Left ventricle myocardium superior (tissue), 1 donor: ENCODE measurements at regions not wholly inside any gene's neighbourhood (a gene's known extent, or its start where the extent isn't known, plus 50 kb on each side); places are given as distances from the start of the nearest gene placed in this dataset.

Experiments used
- ATAC-seq: fragments of 200-7000 bp; cut with Tn5 transposase; one replicate; pipeline ENCODE4 v1.9.1; 2020; ENCODE audit warnings: mild to moderate bottlenecking, moderate library complexity
- DNase-seq: peaks from one replicate; pipeline ENCODE4 v3.0.0-alpha.2; 2020
- intact Hi-C: fragments of 100-400 bp; cut with micrococcal nuclease; formaldehyde crosslinking; loops from one replicate; pipeline ENCODE4 v1.11.0; 2022
- donor health status: DM: no; HTN: yes; CAD: no; lungs with severe emphysema.

GRCh38 chr2:37582481-37583220 is 88.8 kb downstream of the CDC42EP3 start:
- ATAC-seq (no peak), DNase-seq (no peak)
- intact Hi-C loops = no loop called here

GRCh38 chr2:37583402-37583801 is 88.0 kb downstream of the CDC42EP3 start:
- no peak for DNase-seq
- no peak for ATAC-seq
- intact Hi-C loops = no loop called here

GRCh38 chr2:37583867-37584266 is 87.6 kb downstream of the CDC42EP3 start:
- DNase-seq (no peak), ATAC-seq (no peak)
- intact Hi-C loops = no loop called here

GRCh38 chr2:37585295-37585908 is 86.0 kb downstream of the CDC42EP3 start:
- ATAC-seq = peak; percentile 37

GRCh38 chr2:37585982-37586621 is 85.3 kb downstream of the CDC42EP3 start:
- DNase-seq (peak; percentile 34), ATAC-seq (peak; percentile 44)

More at GRCh38 chr2:37585295-37585908, 86.0 kb downstream of the CDC42EP3 start:
- intact Hi-C loops = no loop called here
- DNase-seq = no peak

GRCh38 chr2:37586663-37587317 is 84.7 kb downstream of the CDC42EP3 start:
- ATAC-seq (no peak), DNase-seq (no peak)
- intact Hi-C loops = no loop called here

More at GRCh38 chr2:37585982-37586621, 85.3 kb downstream of the CDC42EP3 start:
- intact Hi-C loops = no loop called here

GRCh38 chr2:37587817-37588216 is 83.6 kb downstream of the CDC42EP3 start:
- no peak for ATAC-seq
- DNase-seq = no peak
- intact Hi-C loops = no loop called here

GRCh38 chr2:37588316-37588777 is 83.1 kb downstream of the CDC42EP3 start:
- intact Hi-C loops = no loop called here

GRCh38 chr2:37589298-37589697 is 82.1 kb downstream of the CDC42EP3 start:
- intact Hi-C loops = no loop called here
- no peak for ATAC-seq
- no peak for DNase-seq

More at GRCh38 chr2:37588316-37588777, 83.1 kb downstream of the CDC42EP3 start:
- ATAC-seq (peak; percentile 40), DNase-seq (no peak)

GRCh38 chr2:37590119-37590571 is 81.3 kb downstream of the CDC42EP3 start:
- peak; percentile 56 for ATAC-seq
- no peak for DNase-seq
- intact Hi-C loops = no loop called here
